ENCODE measurements at regions not wholly inside any gene's neighbourhood (a gene's known extent, or its start where the extent isn't known, plus 50 kb on each side); places are given as distances from the start of the nearest gene placed in this dataset.
"Not testable (repeated sequence)": the region's sequence is repeated elsewhere in the genome, so short reads cannot be mapped to it uniquely, and the experiment has no call there.

GRCh38 chr10:108033518-108033917, 869.0 kb upstream of the SORCS1 start:
- TF ChIP-seq POLR2A, POLR2AphosphoS5, TAF1, POU2F2 (IDR thresholded peaks at IDR 0.05; ENCODE audit: low read depth, low read length): not testable (repeated sequence)
